ENCODE measurements at regions not wholly inside any gene's neighbourhood (a gene's known extent, or its start where the extent isn't known, plus 50 kb on each side); places are given as distances from the start of the nearest gene placed in this dataset.

GRCh38 chr4:42711496-42711895, 54.6 kb upstream of the ATP8A1 start:
- TF ChIP-seq CTCF (IDR thresholded peaks at IDR 0.05): no peak
- TF ChIP-seq POLR2A (IDR thresholded peaks at IDR 0.05): no peak
